OCI-M1 (cell line): ENCODE measurements at regions not wholly inside any gene's neighbourhood (a gene's known extent, or its start where the extent isn't known, plus 50 kb on each side); places are given as distances from the start of the nearest gene placed in this dataset.
"Not testable (repeated sequence)": the region's sequence is repeated elsewhere in the genome, so short reads cannot be mapped to it uniquely, and the experiment has no call there.

Experiments used
- DNase-seq: peaks from one replicate; lab custom pipeline; 2025; lab: John Stamatoyannopoulos, UW

DNA sequence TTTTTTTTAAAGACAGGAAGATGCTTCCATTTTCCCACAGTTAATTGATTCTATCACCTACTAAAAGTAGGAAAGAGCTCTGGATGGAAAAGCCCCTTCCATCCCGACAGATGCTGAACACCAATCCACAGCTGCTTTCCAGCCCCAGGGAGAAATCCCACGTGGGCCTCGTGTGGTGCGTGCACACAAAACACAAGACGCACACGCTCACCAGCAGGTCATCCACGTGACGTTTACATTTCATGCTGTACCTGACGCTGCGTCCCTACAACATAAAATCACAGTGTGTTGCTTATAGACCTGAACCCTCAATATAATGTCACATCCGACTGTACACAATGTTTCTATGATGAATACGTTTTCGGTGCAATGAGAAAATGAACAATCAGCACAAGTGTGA lies 50.2 kb upstream of the DACT2 start:
- no peak for DNase-seq

DNA sequence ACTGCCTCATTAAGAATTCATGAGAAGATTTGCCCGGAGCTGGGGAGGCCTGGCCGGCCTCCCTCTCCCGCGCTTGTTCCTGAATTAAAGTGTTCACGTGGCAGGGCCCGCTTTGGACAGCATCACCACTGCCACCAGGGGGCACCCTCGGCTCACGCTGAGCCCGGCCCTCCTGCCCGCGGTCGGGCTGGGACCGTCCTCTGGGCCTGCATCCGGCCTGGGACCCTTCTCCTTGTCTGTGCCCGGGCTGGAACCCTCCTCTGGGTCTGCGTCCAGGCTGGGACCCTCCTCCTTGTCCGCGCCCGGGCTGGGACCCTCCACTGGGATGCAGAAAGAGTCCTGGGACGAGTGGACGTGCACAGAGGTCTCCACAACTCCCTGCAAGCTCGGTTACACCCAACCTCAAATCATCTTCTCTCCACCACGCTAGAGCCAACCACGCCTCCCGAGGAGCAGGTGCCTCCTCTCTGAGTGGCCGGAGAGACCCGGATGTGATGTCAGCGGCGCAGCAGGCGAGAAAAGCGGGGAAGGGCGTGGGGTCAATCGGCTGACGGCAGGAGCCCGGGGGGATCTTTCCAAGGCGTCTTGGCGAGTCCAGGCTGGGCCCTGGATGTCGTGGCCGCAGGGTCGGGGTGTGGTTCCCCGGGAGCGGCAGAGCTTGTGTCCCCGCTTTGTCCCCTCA lies 50.9 kb upstream of the DACT2 start:
- peak; percentile 58 for DNase-seq

DNA sequence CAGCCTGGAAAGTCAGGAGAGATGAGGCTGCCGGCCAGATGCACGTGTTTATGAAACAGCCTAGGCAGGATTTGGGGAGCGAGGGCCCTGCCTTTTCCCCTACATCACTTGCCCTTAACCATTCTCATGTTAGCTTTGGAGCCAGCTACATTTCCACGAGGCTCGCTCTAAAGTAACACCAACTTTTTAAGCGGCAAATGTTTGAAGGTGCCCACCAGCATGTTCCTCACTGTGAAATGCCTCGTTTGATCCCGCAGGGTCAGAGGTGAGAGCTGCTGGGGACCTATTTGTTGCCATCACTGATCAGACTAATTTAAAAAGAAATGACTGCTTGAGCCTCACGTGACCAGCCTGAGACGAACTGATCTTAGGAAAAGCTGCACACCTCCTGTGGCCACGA lies 51.6 kb upstream of the DACT2 start:
- no peak for DNase-seq

DNA sequence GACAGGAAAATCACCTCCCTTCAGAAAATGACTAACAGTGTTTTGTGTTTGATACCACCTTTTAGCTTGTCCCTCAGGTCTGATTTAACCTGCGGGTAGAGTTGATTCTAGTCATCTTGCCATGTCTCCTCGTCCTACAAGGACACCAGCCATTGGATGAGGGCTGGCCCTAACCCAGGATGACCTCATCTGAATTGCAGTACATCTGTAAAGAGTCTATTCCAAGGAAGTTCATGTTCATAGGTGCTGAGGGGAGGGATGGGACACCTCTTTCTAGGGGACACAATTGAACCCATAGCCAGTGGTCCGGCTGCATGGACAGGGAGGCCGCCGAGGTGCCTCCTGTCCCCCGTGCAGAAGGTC lies 52.0 kb upstream of the DACT2 start:
- no peak for DNase-seq

DNA sequence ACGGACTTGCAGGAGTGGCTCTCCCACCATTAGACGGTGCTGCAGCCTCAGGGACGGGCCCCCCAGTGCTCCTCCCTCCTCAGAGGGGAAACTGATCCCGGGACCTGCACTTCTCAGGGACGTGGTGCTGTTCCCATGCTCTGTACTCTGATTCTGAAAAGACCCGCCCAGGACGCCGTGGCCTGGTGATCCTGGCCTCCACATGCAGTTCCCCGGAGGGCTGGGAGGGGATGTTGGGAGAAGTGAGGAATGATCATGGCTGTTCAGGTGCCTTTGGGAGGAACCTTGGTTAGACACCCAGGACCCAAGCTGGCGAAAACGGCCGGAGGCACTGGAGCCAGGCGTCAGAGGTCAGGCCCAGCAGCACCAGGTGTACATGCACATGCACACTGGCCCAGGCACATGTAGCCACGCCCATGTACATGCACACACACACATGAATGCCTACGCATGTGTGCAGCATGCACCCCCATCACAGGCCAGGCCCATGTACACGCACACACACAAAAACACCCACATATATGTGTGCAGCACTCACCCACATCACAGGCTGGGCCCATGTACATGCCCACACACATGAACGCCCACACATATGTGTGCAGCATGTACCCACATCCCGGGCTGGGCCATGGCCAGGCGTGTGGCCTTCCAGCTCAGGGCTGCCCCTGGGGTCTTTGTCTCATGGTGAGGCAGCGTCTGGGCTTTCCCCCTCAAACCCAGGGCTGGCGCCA lies 52.6 kb upstream of the DACT2 start:
- no peak for DNase-seq

DNA sequence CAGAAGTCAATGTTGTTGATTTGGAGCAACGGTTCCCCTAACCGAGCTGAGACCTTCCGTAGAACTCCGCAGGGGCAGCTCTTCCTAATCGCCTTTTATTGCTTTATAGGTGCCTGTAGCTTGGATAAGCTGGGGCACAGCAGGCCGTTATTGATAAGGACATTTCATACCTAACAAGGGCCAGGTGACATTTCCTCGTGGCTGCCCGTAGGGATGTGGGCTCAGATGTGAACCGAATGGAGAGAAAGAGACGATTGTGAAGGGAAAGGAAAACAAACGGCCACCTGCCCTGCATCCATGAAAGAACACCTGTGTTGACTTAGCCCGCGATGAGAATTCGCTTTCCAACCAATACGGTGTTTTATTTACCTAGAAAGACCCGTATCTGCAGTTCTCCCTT lies 53.3 kb upstream of the DACT2 start:
- no peak for DNase-seq

DNA sequence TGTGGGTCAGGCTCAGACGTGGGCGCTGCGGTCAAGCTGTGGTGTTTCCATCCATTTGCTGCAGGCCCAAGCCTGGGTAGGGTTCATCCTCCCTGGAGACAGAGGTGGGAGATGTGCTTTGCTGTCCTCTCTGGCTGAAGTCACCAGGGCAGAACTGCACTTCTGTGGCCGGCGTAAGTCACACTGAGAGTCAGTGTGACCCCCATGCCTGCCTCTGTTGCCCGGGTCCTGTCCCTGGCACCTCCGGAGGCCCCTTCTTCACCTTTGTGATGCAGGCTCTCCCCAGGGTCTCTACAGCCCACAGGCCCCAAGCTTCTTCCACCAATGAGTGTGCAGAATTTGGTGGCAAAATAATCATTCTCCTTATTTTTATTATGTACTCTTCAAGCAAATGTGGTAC lies 53.8 kb upstream of the DACT2 start:
- no peak for DNase-seq

DNA sequence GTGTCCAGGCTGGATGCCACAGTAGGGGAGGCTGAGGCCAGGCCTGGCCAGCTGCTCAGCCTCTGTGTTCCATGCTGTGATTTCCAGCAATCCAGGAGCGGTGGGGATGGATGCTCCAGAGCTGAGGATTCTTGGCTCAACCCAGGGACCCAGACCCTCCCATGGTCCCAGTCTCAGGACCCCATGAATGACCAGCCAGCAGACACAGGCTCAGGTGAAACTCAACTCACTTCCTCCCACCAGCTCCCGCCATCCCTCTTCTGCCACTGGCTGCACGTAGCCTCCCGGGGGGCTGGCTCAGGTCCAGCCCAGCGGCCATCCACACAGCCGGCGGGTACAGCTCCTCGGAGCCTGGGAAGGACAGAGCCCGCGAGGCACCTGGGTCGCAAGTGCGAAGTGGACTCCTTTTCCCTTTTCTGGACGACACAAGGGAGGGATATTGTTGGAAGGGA lies 54.5 kb upstream of the DACT2 start:
- DNase-seq = no peak

DNA sequence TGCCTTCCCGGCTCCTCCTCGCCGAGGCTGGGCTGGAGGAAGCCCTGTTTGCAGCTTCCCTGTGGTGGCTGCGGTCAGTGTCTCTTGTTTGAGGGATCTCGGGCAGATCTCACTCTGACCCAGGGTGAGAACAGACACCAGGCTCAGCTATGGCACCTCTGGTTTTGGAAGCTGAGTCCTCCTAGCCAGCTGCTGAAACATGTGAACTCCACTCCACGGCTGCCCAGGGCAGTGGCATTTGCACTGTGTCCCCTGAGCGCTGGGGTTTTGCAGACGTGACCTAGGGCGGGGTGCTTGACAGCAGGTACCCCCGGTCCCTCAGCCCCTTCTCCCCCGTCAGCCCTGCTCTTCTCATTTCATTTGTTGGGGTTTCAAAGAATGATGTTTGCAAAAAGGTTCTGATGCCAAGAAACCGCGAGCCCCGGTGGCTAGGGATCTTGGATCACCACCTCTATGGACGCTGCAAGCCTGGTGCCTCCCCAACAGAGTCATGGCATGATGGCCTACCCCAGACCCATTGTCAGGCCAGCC lies 55.0 kb upstream of the DACT2 start:
- no peak for DNase-seq

DNA sequence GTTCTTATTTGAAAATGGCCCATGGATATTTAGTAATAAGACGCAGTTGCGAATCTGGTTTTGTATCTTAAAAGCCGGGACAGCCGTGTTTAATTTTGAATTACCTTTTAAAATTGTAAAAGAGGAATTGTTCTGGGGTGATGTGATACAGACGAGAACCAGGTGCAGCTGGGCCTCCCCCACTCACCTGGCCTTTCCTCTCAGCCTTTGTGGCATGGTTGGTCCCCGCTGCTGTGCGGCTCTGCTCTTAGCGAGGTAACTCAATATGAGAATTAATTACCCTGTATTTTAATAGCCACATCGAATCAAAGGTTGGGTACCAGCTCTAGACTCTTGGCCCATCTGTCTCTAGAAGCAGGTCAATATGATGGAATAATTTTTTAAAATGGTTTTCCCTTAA lies 56.5 kb upstream of the DACT2 start:
- no peak for DNase-seq

DNA sequence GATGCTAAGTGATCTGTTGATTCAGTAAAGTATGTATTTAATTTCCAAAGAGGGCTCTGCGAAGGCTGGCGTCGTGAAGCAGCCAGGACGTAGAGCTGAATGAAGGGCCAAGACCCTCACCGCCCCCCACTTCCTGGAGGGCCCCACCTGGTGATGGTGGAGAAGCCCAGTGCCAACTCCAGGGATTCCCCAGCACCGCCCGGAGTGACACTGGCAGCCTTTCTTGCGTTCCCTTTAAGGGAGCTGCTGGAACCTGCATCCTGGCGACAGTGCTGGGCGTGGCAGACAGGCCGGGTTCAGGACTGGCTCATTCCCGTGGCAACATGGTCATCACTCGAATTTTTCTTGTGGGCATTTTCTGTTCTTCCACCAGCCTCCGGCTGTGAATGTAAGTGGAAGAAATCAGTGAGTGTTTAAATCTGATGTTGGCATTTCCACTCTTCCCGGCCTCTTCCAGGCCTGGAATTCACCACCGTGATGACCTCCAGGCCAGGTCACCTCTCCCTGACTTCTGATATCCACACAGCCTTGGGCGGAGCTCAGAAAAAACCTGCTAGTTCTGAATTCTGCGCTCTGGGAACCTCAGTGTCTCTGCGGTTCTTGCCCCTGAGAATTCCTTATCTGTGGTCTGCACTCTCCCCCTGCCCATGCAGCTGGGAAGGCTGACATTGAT lies 57.4 kb upstream of the DACT2 start:
- DNase-seq = no peak

DNA sequence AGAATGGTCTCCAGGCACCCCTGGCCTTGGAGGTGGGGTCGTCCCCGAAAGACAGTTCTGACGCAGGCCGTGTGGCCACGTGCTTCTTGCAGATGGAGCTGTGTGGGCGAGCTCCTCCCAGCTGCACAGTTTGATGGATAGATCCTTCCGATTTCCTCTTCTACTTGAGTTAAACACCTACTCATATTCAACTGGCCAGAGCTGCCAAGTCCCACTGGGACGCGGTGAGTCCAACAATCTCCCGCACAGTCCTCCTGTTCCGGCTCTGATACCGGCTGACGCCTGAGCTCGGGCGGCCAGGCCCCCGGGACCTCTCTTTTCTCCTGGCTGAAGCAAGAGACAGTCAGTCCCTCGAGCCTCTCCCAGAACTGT lies 57.9 kb upstream of the DACT2 start:
- DNase-seq = no peak

DNA sequence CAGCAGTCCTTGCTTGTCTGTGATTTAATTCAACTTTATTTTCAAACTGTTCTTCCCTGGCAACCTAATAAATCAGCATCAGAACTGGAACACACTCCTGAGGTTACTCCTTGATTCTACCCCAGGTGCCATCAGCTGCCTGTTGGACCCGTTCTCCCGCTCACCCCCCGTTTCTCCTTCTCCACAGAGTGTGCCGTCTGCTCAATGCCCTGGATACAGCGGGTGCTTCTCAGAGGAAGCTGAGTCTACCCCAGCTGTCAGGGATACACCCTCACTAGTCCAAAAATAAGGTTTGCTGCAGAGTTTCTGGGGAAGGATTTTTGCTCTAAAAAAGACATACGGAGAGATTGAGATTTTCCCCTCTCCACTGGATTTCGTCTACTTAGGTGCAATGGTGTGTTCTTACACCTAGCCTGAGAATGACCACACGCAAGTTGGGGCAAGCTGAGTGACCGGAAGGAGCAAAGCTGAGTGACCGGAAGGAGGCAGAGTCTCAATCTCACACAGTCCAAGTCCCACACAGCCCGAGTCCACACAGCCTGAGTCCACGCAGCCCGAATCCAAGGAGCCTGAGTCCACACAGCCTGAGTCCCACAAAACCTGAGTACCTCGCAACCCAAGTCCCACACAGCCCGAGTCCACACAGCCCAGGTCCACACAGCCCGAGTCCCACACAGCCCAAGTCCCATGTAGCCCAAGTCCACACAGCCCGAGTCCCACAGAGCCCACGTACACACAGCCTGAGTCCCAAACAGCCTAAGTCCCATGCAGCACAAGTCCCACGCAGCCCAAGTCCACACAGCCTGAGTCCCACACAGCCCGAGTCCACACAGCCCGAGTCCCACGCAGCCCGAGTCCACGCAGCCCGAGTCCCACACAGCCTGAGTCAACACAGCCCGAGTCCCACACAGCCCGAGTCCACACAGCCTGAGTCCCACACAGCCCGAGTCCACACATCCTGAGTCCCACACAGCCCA lies 58.6 kb upstream of the DACT2 start:
- DNase-seq = no peak

DNA sequence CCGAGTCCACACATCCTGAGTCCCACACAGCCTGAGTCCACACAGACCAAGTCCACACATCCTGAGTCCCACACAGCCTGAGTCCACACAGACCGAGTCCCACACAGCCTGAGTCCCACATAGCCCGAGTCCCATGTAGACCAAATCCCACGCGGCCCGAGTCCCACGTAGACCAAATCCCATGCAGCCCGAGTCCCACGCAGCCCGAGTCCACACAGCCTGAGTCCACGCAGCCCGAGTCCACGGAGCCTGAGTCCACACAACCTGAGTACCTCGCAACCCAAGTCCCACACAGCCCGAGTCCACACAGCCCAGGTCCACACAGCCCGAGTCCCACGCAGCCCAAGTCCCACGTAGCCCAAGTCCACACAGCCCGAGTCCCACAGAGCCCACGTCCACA lies 60.0 kb upstream of the DACT2 start:
- not testable (repeated sequence) for DNase-seq

DNA sequence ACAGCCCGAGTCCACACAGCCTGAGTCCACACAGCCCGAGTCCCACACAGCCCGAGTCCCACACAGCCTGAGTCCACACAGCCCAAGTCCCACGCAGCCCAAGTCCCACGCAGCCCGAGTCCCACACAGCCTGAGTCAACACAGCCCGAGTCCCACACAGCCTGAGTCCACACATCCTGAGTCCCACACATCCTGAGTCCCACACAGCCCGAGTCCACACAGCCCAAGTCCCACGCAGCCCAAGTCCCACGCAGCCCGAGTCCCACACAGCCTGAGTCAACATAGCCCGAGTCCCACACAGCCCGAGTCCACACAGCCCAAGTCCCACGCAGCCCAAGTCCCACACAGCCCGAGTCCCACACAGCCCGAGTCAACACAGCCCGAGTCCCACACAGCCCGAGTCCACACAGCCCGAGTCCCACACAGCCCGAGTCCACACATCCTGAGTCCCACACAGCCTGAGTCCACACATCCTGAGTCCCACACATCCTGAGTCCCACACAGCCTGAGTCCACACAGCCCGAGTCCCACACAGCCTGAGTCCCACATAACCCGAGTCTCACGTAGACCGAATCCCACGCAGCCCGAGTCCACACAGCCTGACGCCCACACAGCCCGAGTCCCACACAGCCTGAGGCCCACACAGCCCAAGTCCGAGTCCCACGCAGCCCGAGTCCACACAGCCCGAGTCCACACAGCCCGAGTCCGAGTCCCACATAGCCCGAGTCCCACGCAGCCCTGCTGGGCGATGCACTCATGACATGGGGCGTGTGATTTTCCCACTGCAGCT lies 60.6 kb upstream of the SMOC2 start:
- DNase-seq = not testable (repeated sequence)

DNA sequence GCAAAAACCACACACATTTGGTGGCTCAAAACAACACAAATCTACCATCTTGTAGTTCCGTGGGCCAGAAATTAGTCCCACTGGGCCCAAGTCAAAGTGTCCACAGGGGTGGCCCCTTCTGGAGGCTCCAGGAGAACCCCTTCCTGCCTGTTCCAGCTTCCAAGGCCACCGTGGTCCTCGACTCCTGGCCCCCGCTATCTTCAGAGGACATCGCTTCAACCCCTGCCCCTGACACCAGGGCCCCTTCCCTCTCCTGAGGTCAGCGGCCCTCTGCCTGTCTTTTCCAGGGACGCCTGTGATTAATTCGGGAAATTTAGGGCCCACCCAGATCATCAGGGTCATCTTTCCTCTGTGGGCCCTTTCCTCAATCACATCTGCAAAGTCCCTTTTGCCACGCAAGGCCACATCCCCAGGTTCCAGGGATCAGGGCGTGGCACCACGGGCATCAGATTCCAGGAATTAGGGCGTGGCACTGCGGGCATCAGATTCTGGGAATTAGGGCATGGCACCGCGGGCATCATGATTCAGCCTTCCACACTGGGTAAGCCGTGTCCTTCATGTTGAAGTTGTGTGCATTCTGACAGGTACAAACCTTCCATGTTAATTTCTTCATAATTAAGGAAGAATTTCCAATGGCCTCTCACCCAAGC lies 59.9 kb upstream of the SMOC2 start:
- DNase-seq = no peak

DNA sequence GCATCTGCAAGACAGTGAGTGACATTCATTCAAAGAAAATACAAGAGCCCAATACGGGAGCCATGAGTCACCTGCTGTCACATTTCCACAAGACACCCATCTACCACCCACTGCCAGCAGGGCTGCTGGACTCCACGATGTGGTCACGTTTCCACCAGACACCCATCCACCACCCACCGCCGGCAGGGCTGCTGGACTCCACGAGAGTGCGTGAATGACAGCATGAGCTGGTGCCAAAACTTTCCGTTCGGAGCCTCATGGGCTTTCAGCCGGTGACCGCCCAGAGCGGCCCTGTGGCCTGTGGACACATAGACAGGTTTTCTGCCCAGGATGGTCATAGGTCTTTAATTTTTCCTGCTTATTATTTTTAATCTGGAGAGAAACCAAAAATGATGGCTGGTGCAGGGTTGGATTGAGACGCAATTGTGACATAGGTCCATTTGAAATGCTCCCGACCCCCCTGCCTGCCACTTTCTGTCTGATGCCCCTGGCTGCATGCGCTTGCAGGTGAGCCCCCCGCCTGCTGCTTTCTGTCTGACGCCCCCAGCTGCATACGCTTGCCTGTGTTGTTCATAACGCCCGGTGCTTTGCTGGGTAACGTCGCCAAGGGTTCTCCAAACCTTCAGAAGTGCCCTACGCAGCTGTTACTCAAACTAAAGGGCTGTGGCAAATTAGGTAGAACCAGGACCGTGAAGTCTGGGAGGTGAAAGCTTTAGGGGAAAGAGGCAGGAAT lies 59.1 kb upstream of the SMOC2 start:
- DNase-seq = no peak

DNA sequence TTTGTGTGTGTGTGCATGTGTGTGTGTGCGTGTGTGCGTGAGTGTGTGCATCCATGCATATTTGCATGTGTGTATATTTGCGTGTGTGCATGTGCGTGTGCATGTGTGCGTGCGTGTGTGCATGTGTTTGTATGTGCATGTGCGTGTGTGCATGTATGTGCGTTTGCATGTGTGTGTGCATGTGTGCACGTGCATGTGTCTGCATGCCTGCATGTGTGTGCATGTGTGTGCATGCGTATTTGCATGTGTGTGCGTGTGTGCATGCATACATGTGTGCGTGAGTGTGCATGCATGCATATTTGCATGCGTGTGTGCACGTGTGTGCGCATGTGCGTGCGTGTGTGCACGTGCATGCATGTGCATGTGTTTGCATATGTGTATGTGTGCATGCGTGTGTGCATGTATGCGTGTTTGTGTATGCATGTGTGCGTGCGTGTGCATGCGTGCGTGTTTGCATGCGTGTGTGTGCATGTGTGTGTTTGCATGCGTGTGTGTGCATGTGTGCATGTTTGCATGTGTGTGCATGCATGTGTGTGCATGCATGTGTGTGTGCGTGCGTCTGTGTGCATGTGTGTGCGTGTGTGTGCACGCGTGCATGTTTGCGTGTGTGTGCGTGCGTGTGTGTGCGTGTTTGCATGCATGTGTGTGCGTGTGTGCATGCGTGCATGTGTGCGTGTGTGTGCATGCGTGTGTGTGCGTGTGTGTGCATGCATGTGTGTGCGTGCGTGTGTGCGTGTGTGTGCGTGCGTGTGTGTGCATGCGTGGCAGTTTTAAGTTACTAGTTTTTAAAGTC lies 57.7 kb upstream of the SMOC2 start:
- no peak for DNase-seq
